Lung (tissue), 11 donors: ENCODE measurements at regions not wholly inside any gene's neighbourhood (a gene's known extent, or its start where the extent isn't known, plus 50 kb on each side); places are given as distances from the start of the nearest gene placed in this dataset.

Experiments
- ATAC-seq: fragments of 200-7000 bp; cut with Tn5 transposase; one replicate; pipeline ENCODE4 v1.9.1; 2020; ENCODE audit warnings: moderate number of reproducible peaks; ENCODE audit not compliant: insufficient read depth, low FRiP score
- DNase-seq, 3 donors: peaks; one replicate each; pipeline ENCODE4 v3.0.0-alpha.2; 2013 to 2017
- H3K27ac ChIP-seq, 2 donors: one replicate each; pipeline ENCODE4 v1.5.1; 2013; ENCODE audit warnings: mild to moderate bottlenecking in 2 of 2, moderate library complexity in 2 of 2, control low read depth in 1 of 2, inconsistent platforms in 1 of 2, low read depth in 1 of 2, low read length in 1 of 2
- H3K27me3 ChIP-seq, 3 donors: one replicate each; pipeline ENCODE4 v1.5.1; 2013; ENCODE audit warnings: low read length in 2 of 3; ENCODE audit not compliant: control insufficient read depth in 3 of 3, insufficient read depth in 3 of 3
- H3K36me3 ChIP-seq, 4 donors: one replicate each; pipeline ENCODE4 v1.5.1; 2013; ENCODE audit warnings: low read length in 4 of 4, mild to moderate bottlenecking in 1 of 4, moderate library complexity in 1 of 4; ENCODE audit not compliant: control insufficient read depth in 4 of 4, insufficient read depth in 4 of 4
- H3K4me1 ChIP-seq, 5 donors: one replicate each; pipeline ENCODE4 v1.5.1; 2013; ENCODE audit warnings: low read length in 5 of 5, mild to moderate bottlenecking in 2 of 5, moderate library complexity in 1 of 5; ENCODE audit not compliant: control insufficient read depth in 5 of 5, insufficient read depth in 5 of 5
- H3K4me3 ChIP-seq: one replicate; pipeline ENCODE4 v1.5.1; 2013; ENCODE audit warnings: mild to moderate bottlenecking, control low read depth, moderate library complexity
- H3K9ac ChIP-seq, 2 donors: one replicate each; pipeline ENCODE4 v1.5.1; 2013; ENCODE audit warnings: low read length in 2 of 2, control low read depth in 1 of 2; ENCODE audit not compliant: insufficient read depth in 1 of 2
- H3K9me3 ChIP-seq, 4 donors: one replicate each; pipeline ENCODE4 v1.5.1; 2013; ENCODE audit warnings: low read length in 3 of 4, mild to moderate bottlenecking in 1 of 4, moderate library complexity in 1 of 4; ENCODE audit not compliant: control insufficient read depth in 4 of 4, insufficient read depth in 3 of 4
- CTCF ChIP-seq: IDR thresholded peaks from 2 replicates; pipeline ENCODE4 v1.5.1; 2012; ENCODE audit warnings: mild to moderate bottlenecking; ENCODE audit errors: control extremely low read depth, extremely low read depth
- WGBS, 2 donors: extraction: QIAGEN DNeasy Blood & Tissue Kit; methylation state at CpG; one replicate each; pipeline ENCODE4 v1.1.7; 2013; 5-methylcytosine and 5-hydroxymethylcytosine counted together
- donor health status: control.
- donor health status: control.
- donor health status: Bipolar disorder and iron deficiency.
- donor health status: healthy.
- donor health status: DM: yes; HTN: yes; CAD: no.

GRCh38 chr10:121085367-121085766 lies 234.2 kb downstream of the WDR11 start:
- 62 to 70% methylated on average over 6 of the region's 6 CpGs for WGBS, 2 donors
- no peaks in the 10 kb centered on the region for H3K36me3 ChIP-seq
- DNase-seq (no peak), ATAC-seq (no peak)
- H3K4me1 ChIP-seq, result peaks cover 0 to 19% (median 5%) of the 10 kb centered on the region in 5 donors
- peaks cover 0 to 8% (median 0%) of the 10 kb centered on the region in 4 donors for H3K9me3 ChIP-seq
- H3K27me3 ChIP-seq, result no peaks in the 10 kb centered on the region
- no peak overlapping the region for H3K4me3 ChIP-seq
- TF ChIP-seq CTCF, result no peak
- H3K9ac ChIP-seq, result no peak overlapping the region
- H3K27ac ChIP-seq, result no peak overlapping the region

- ATAC-seq (no peak), DNase-seq (no peak)
- TF ChIP-seq CTCF, result no peak
- peaks cover 0 to 8% (median 0%) of the 10 kb centered on the region in 4 donors for H3K9me3 ChIP-seq
- H3K36me3 ChIP-seq, result no peaks in the 10 kb centered on the region
- no peaks in the 10 kb centered on the region for H3K27me3 ChIP-seq
- H3K27ac ChIP-seq, result no peak overlapping the region
- H3K9ac ChIP-seq, result no peak overlapping the region
- H3K4me1 ChIP-seq, result peaks cover 0 to 12% (median 5%) of the 10 kb centered on the region in 5 donors
- no peak overlapping the region for H3K4me3 ChIP-seq
- WGBS, 2 donors, result 70 to 83% methylated on average over 9 of the region's 9 CpGs
These were observed 236.0 kb downstream of the WDR11 start for GRCh38 chr10:121087129-121087528.

GRCh38 chr10:121087688-121088087 lies 236.5 kb downstream of the WDR11 start:
- peaks cover 0 to 8% (median 0%) of the 10 kb centered on the region in 4 donors for H3K9me3 ChIP-seq
- WGBS, 2 donors, result 93% methylated on average over 4 of the region's 4 CpGs

More at GRCh38 chr10:121087688-121088087, 236.5 kb downstream of the WDR11 start:
- Histone ChIP-seq H3K36me3 (no peaks in the 10 kb centered on the region), H3K4me3 (no peak overlapping the region), H3K27ac (no peak overlapping the region), H3K27me3 (no peaks in the 10 kb centered on the region), H3K4me1 (peaks cover 0 to 18% (median 10%) of the 10 kb centered on the region in 5 donors), H3K9ac (no peak overlapping the region)
- no peak for TF ChIP-seq CTCF
- DNase-seq (no peak), ATAC-seq (no peak)
